Bronchial epithelial cell (primary cell): ENCODE measurements at regions not wholly inside any gene's neighbourhood (a gene's known extent, or its start where the extent isn't known, plus 50 kb on each side); places are given as distances from the start of the nearest gene placed in this dataset.

Experiments
- DNase-seq: peaks from one replicate; pipeline ENCODE4 v3.0.0-alpha.2; 2010; ENCODE audit warnings: low read depth
- FAIRE-seq: peaks from 2 replicates; lab custom pipeline; 2011; peaks lifted over from hg19 to GRCh38; lab: Jason Lieb, UNC
- H3K27me3 ChIP-seq: 2 replicates; pipeline ENCODE4 v1.5.1; 2011; ENCODE audit warnings: low read length; ENCODE audit not compliant: control insufficient read depth, insufficient read depth
- H3K36me3 ChIP-seq: 2 replicates; pipeline ENCODE4 v1.5.1; 2011; ENCODE audit warnings: low read length; ENCODE audit not compliant: control insufficient read depth, insufficient read depth
- H3K4me3 ChIP-seq: 2 replicates; pipeline ENCODE4 v1.5.1; 2011; ENCODE audit warnings: mild to moderate bottlenecking, low read depth, low read length, control low read depth
- TF ChIP-seq, protein P1 (sequence below): IDR thresholded peaks from 2 replicates; pipeline ENCODE4 v1.5.1; 2011; ENCODE audit warnings: mild to moderate bottlenecking, moderate library complexity, low read length, control low read depth, inconsistent platforms; ENCODE audit not compliant: insufficient read depth, severe bottlenecking

- Histone ChIP-seq H3K4me3 (no peak overlapping the region), H3K27me3 (no peaks in the 10 kb centered on the region), H3K36me3 (no peaks in the 10 kb centered on the region)
- TF ChIP-seq, protein P1, sequence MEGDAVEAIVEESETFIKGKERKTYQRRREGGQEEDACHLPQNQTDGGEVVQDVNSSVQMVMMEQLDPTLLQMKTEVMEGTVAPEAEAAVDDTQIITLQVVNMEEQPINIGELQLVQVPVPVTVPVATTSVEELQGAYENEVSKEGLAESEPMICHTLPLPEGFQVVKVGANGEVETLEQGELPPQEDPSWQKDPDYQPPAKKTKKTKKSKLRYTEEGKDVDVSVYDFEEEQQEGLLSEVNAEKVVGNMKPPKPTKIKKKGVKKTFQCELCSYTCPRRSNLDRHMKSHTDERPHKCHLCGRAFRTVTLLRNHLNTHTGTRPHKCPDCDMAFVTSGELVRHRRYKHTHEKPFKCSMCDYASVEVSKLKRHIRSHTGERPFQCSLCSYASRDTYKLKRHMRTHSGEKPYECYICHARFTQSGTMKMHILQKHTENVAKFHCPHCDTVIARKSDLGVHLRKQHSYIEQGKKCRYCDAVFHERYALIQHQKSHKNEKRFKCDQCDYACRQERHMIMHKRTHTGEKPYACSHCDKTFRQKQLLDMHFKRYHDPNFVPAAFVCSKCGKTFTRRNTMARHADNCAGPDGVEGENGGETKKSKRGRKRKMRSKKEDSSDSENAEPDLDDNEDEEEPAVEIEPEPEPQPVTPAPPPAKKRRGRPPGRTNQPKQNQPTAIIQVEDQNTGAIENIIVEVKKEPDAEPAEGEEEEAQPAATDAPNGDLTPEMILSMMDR, result no peak
- FAIRE-seq (no peak), DNase-seq (no peak)
Measured at GRCh38 chr2:226233388-226233787, 566.2 kb downstream of the IRS1 start.

GRCh38 chr2:226228080-226228479, 571.5 kb downstream of the IRS1 start:
- TF ChIP-seq, protein P1, result no peak
- DNase-seq, result no peak
- no peak for FAIRE-seq
- Histone ChIP-seq H3K4me3 (no peak overlapping the region), H3K27me3 (no peaks in the 10 kb centered on the region), H3K36me3 (no peaks in the 10 kb centered on the region)

GRCh38 chr2:226227341-226227740, 572.3 kb downstream of the IRS1 start:
- H3K27me3 ChIP-seq, result no peaks in the 10 kb centered on the region
- TF ChIP-seq, protein P1, result no peak
- H3K4me3 ChIP-seq, result no peak overlapping the region
- DNase-seq, result no peak
- no peaks in the 10 kb centered on the region for H3K36me3 ChIP-seq
- peak; percentile 60 for FAIRE-seq

- TF ChIP-seq, protein P1, result no peak
- FAIRE-seq, result no peak
- H3K36me3 ChIP-seq, result no peaks in the 10 kb centered on the region
Measured at GRCh38 chr2:226223704-226224103, 575.9 kb downstream of the IRS1 start.

GRCh38 chr2:226220511-226220910, 579.1 kb downstream of the IRS1 start:
- H3K27me3 ChIP-seq, result no peaks in the 10 kb centered on the region
- TF ChIP-seq, protein P1, result no peak
- DNase-seq, result no peak
- H3K36me3 ChIP-seq, result no peaks in the 10 kb centered on the region
- H3K4me3 ChIP-seq, result no peak overlapping the region
- FAIRE-seq, result no peak

More at GRCh38 chr2:226223704-226224103, 575.9 kb downstream of the IRS1 start:
- DNase-seq, result no peak
- H3K27me3 ChIP-seq, result no peaks in the 10 kb centered on the region
- no peak overlapping the region for H3K4me3 ChIP-seq

DNA sequence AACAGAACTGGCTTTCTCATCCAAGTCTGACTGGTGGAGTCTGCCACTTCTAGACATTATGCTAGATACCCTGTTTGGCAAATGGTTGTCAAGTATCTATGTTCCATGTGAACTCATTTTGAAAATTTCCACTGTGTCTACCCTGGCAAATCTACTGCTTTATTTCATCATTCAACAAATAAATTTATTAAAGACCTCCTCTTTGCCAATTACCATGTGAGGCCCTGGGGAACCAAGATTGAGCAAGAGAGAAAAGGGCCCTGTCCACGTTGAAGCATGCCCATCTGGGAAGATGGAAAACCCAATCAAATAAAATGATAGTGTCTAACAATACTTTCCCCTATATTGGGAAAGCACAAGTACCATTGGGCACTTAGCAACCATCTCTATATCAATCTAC, 582.4 kb downstream of the IRS1 start:
- no peaks in the 10 kb centered on the region for H3K27me3 ChIP-seq
- FAIRE-seq (no peak), DNase-seq (no peak)
- TF ChIP-seq, protein P1, result no peak
- H3K4me3 ChIP-seq, result no peak overlapping the region
- no peaks in the 10 kb centered on the region for H3K36me3 ChIP-seq
